ENCODE measurements at regions not wholly inside any gene's neighbourhood (a gene's known extent, or its start where the extent isn't known, plus 50 kb on each side); places are given as distances from the start of the nearest gene placed in this dataset.
"Not testable (repeated sequence)": the region's sequence is repeated elsewhere in the genome, so short reads cannot be mapped to it uniquely, and the experiment has no call there.

- CTCF ChIA-PET = interaction anchor here (2.1 kb wide), 1 partner anchor 14 kb away, joined by 6 read pairs; no protein-coding TSS in a partner anchor
- ATAC-seq; H3K27me3 Mint-ChIP-seq (ENCODE audit: low read depth); H3K27ac Mint-ChIP-seq; POLR2A ChIA-PET; DNase-seq (ENCODE audit: low spot score); H3K36me3 Mint-ChIP-seq; H3K9me3 Mint-ChIP-seq; H3K4me3 Mint-ChIP-seq: not testable (repeated sequence)
- H3K4me1 Mint-ChIP-seq = peaks cover 18% of the 10 kb centered on the region
Observed at GRCh38 chr13:24981181-24981803, 114.6 kb upstream of the PABPC3 start.

DNA sequence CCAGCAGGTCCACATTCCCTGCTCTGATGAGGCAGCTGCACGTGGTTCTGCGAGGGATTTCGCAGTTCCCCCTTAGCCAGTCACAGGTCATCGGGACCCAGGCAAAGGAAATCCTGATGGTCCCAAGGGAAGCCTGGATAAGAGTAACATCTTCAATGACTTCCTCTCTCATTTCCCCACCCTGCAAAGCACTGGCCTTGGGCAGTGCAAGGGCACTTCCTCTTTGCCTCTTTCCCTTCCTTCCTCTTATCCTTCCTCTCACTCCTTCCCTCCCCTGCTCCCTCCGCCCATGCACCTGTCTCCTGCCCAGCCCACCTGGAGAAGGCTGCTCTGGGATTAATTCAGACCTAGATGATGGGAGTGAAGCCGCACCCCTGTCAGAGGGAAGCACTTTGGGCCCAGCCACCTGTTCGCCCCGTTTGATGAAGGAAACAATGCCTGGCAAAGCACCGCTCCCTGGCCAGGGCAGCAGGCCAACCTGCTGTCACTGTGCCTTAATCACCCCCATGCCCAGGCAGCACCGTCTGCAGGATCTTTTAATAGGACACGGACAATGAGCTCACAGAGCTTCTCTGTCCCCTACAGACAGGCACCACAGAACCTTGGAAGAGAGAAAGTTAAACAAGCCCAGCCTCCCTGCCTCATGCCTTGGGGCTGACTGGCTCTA lies 113.5 kb upstream of the PABPC3 start:
- ChIA-PET CTCF (interaction anchor here (2.1 kb wide), 1 partner anchor 13 kb away, joined by 6 read pairs; no protein-coding TSS in a partner anchor), POLR2A (no interaction called here)
- Mint-ChIP-seq H3K27me3 (ENCODE audit: low read depth) (peaks cover 4% of the 10 kb centered on the region), H3K4me1 (peaks cover 23% of the 10 kb centered on the region), H3K9me3 (no peaks in the 10 kb centered on the region), H3K36me3 (no peaks in the 10 kb centered on the region), H3K4me3 (no peak overlapping the region), H3K27ac (no peak overlapping the region)
- ATAC-seq (no peak), DNase-seq (ENCODE audit: low spot score) (no peak)
- TF ChIP-seq GRHL2 (CRISPR knock-in tag; IDR thresholded peaks at IDR 0.05; ENCODE audit: insufficient replicate concordance, severe bottlenecking) (no peak), ZNF512 (CRISPR knock-in tag; IDR thresholded peaks at IDR 0.05; ENCODE audit: borderline replicate concordance) (no peak), NFE2L1 (CRISPR knock-in tag; IDR thresholded peaks at IDR 0.05) (no peak), NR3C1 (CRISPR knock-in tag; conservative IDR thresholded peaks at IDR 0.05; ENCODE audit: low read depth) (no peak), ERG (CRISPR knock-in tag; IDR thresholded peaks at IDR 0.05) (no peak), KAT7 (CRISPR knock-in tag; IDR thresholded peaks at IDR 0.05; ENCODE audit: borderline replicate concordance) (no peak), TEAD1 (CRISPR knock-in tag; IDR thresholded peaks at IDR 0.05) (no peak), AFF4 (CRISPR knock-in tag; IDR thresholded peaks at IDR 0.05; ENCODE audit: borderline replicate concordance) (no peak), CBFB (CRISPR knock-in tag; IDR thresholded peaks at IDR 0.05; ENCODE audit: low read depth) (no peak), SOX15 (CRISPR knock-in tag; IDR thresholded peaks at IDR 0.05) (no peak), ZBTB21 (CRISPR knock-in tag; IDR thresholded peaks at IDR 0.05; ENCODE audit: borderline replicate concordance) (no peak), ZNF138 (CRISPR knock-in tag; conservative IDR thresholded peaks at IDR 0.05) (no peak)
- TF ChIP-seq, protein P1, sequence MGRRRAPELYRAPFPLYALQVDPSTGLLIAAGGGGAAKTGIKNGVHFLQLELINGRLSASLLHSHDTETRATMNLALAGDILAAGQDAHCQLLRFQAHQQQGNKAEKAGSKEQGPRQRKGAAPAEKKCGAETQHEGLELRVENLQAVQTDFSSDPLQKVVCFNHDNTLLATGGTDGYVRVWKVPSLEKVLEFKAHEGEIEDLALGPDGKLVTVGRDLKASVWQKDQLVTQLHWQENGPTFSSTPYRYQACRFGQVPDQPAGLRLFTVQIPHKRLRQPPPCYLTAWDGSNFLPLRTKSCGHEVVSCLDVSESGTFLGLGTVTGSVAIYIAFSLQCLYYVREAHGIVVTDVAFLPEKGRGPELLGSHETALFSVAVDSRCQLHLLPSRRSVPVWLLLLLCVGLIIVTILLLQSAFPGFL (CRISPR knock-in tag; IDR thresholded peaks at IDR 0.05; ENCODE audit: borderline replicate concordance) = no peak
- TF ChIP-seq, protein P2, sequence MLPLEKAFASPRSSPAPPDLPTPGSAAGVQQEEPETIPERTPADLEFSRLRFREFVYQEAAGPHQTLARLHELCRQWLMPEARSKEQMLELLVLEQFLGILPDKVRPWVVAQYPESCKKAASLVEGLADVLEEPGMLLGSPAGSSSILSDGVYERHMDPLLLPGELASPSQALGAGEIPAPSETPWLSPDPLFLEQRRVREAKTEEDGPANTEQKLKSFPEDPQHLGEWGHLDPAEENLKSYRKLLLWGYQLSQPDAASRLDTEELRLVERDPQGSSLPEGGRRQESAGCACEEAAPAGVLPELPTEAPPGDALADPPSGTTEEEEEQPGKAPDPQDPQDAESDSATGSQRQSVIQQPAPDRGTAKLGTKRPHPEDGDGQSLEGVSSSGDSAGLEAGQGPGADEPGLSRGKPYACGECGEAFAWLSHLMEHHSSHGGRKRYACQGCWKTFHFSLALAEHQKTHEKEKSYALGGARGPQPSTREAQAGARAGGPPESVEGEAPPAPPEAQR (CRISPR knock-in tag; IDR thresholded peaks at IDR 0.05) = no peak
- TF ChIP-seq, protein P3, sequence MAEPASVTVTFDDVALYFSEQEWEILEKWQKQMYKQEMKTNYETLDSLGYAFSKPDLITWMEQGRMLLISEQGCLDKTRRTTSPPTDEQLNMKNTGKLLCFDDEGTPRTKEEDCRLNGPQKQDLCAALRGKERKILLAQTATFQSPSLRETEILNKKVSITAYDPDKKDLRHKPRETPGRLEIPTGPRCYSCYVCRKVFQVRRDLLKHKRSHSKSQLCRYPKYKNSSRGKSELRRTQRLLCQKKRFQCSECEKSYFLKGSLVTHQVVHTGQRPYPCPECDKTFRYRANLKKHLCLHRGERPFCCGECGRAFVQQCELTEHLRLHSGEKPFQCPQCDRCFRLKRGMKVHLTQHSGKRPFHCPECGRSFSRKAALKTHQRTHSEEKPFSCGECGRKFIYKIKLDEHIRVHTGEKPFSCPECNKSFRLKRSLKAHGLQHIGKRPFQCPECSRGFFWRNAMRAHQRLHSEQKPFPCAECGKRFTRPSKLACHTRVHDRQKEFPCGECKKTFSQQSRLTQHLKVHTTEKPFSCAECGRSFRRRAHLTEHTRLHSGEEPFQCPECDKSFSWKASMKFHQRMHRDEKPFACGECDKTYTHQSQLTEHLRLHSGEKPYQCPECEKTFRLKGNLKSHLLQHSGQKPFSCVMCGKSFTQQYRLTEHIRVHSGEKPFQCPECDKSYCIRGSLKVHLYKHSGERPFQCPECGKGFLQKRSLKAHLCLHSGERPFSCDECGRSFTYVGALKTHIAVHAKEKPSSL (CRISPR knock-in tag; conservative IDR thresholded peaks at IDR 0.05) = no peak
- TF ChIP-seq, protein P4, sequence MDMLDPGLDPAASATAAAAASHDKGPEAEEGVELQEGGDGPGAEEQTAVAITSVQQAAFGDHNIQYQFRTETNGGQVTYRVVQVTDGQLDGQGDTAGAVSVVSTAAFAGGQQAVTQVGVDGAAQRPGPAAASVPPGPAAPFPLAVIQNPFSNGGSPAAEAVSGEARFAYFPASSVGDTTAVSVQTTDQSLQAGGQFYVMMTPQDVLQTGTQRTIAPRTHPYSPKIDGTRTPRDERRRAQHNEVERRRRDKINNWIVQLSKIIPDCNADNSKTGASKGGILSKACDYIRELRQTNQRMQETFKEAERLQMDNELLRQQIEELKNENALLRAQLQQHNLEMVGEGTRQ (CRISPR knock-in tag; IDR thresholded peaks at IDR 0.05) = no peak
- TF ChIP-seq, protein P5, sequence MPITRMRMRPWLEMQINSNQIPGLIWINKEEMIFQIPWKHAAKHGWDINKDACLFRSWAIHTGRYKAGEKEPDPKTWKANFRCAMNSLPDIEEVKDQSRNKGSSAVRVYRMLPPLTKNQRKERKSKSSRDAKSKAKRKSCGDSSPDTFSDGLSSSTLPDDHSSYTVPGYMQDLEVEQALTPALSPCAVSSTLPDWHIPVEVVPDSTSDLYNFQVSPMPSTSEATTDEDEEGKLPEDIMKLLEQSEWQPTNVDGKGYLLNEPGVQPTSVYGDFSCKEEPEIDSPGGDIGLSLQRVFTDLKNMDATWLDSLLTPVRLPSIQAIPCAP (CRISPR knock-in tag; IDR thresholded peaks at IDR 0.05) = no peak
